ENCODE measurements at regions not wholly inside any gene's neighbourhood (a gene's known extent, or its start where the extent isn't known, plus 50 kb on each side); places are given as distances from the start of the nearest gene placed in this dataset.

- TF ChIP-seq, protein P1, sequence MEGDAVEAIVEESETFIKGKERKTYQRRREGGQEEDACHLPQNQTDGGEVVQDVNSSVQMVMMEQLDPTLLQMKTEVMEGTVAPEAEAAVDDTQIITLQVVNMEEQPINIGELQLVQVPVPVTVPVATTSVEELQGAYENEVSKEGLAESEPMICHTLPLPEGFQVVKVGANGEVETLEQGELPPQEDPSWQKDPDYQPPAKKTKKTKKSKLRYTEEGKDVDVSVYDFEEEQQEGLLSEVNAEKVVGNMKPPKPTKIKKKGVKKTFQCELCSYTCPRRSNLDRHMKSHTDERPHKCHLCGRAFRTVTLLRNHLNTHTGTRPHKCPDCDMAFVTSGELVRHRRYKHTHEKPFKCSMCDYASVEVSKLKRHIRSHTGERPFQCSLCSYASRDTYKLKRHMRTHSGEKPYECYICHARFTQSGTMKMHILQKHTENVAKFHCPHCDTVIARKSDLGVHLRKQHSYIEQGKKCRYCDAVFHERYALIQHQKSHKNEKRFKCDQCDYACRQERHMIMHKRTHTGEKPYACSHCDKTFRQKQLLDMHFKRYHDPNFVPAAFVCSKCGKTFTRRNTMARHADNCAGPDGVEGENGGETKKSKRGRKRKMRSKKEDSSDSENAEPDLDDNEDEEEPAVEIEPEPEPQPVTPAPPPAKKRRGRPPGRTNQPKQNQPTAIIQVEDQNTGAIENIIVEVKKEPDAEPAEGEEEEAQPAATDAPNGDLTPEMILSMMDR (IDR thresholded peaks at IDR 0.05), result no peak
- TF ChIP-seq POLR2A (IDR thresholded peaks at IDR 0.05), result no peak
These were observed 101.4 kb upstream of the ZNF32 start for GRCh38 chr10:43749940-43750552.
